Fibroblast of lung (primary cell): ENCODE measurements at regions not wholly inside any gene's neighbourhood (a gene's known extent, or its start where the extent isn't known, plus 50 kb on each side); places are given as distances from the start of the nearest gene placed in this dataset.

Experiments used
- DNase-seq, 2 donors: peaks; one replicate each; pipeline versions ENCODE4 v3.0.0 to v3.0.0-alpha.2; 2010; ENCODE audit warnings: low read depth in 2 of 2
- H2AFZ ChIP-seq: 2 replicates; pipeline ENCODE4 v1.5.1; 2012; ENCODE audit warnings: low read length, control low read depth, inconsistent platforms
- H3K27ac ChIP-seq: 2 replicates; pipeline ENCODE4 v1.5.1; 2011; ENCODE audit warnings: low read length, control low read depth; ENCODE audit not compliant: insufficient read depth
- H3K27me3 ChIP-seq: 2 replicates; pipeline ENCODE4 v1.5.1; 2011; ENCODE audit warnings: mild to moderate bottlenecking, low read length; ENCODE audit not compliant: control insufficient read depth, insufficient read depth
- H3K36me3 ChIP-seq: 2 replicates; pipeline ENCODE4 v1.5.1; 2011; ENCODE audit warnings: low read length; ENCODE audit not compliant: control insufficient read depth, insufficient read depth
- H3K4me1 ChIP-seq: 2 replicates; pipeline ENCODE4 v1.5.1; 2011; ENCODE audit warnings: low read length; ENCODE audit not compliant: control insufficient read depth, insufficient read depth; ENCODE audit errors: extremely low read depth
- H3K4me2 ChIP-seq: 2 replicates; pipeline ENCODE4 v1.5.1; 2011; ENCODE audit warnings: low read length, control low read depth; ENCODE audit not compliant: insufficient read depth; ENCODE audit errors: extremely low read depth
- H3K4me3 ChIP-seq, 4 experiments: fragments of 200-600 bp in 1 of 4; sonication (generic) in 1 of 4; replicated peaks in 1 of 4; 2 replicates each; pipeline ENCODE4 v1.5.1; 2011 to 2016; ENCODE audit warnings: low read length in 4 of 4, low read depth in 3 of 4, mild to moderate bottlenecking in 3 of 4, control low read depth in 2 of 4, inconsistent platforms in 1 of 4, mixed read lengths in 1 of 4; ENCODE audit not compliant: insufficient read depth in 1 of 4; ENCODE audit errors: control extremely low read depth in 1 of 4
- H3K79me2 ChIP-seq: 2 replicates; pipeline ENCODE4 v1.5.1; 2012; ENCODE audit warnings: mild to moderate bottlenecking, low read length, inconsistent platforms; ENCODE audit not compliant: control insufficient read depth, insufficient read depth
- H3K9ac ChIP-seq: 2 replicates; pipeline ENCODE4 v1.5.1; 2011; ENCODE audit warnings: mild to moderate bottlenecking, low read length, control low read depth; ENCODE audit not compliant: insufficient read depth
- H3K9me3 ChIP-seq: 2 replicates; pipeline ENCODE4 v1.5.1; 2012; ENCODE audit warnings: low read depth, low read length; ENCODE audit not compliant: control insufficient read depth, insufficient read depth
- H4K20me1 ChIP-seq: 2 replicates; pipeline ENCODE4 v1.5.1; 2011; ENCODE audit warnings: low read length; ENCODE audit not compliant: control insufficient read depth, insufficient read depth; ENCODE audit errors: extremely low read depth
- EZH2 ChIP-seq: IDR thresholded peaks from 2 replicates; pipeline ENCODE4 v1.5.1; 2012; ENCODE audit warnings: low read length, control low read depth, mild to moderate bottlenecking; ENCODE audit errors: missing control alignments
- TF ChIP-seq, protein P1 (sequence below), 2 donors: IDR thresholded peaks in 1 of 2; conservative IDR thresholded peaks in 1 of 2; 1 replicate in 1 of 2; 2 replicates in 1 of 2; pipeline ENCODE4 v1.5.1; 2011 to 2012; ENCODE audit warnings: low read length in 2 of 2, control low read depth in 1 of 2, inconsistent platforms in 1 of 2, low read depth in 1 of 2, mild to moderate bottlenecking in 1 of 2

DNA sequence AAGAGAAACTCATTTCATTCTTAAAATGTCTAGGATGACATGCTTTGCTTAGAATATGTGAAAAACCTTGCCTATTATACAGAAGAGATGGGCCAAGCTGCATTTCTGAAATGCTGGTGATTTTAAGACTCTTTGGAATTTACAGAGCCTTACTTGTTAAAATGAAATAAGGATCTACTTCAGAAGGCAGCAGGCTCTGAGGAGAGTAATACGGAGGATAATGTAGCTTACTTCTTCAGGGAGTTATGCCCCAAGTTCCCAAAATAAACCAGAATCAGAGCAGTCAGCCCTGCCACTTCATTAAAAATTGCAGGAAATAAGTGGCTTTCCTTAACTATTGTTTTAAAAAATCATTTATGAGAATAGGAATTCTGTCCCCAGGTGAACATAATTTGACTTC is 1000.3 kb upstream of the RAG2 start:
- Histone ChIP-seq H3K4me2 (no peak overlapping the region), H3K27me3 (no peaks in the 10 kb centered on the region), H3K79me2 (no peaks in the 10 kb centered on the region), H3K27ac (no peak overlapping the region), H3K4me1 (no peaks in the 10 kb centered on the region), H3K9ac (no peak overlapping the region), H2AFZ (no peak overlapping the region), H4K20me1 (no peaks in the 10 kb centered on the region), H3K4me3 (no peak overlapping the region), H3K36me3 (no peaks in the 10 kb centered on the region), H3K9me3 (no peaks in the 10 kb centered on the region)
- no peak for DNase-seq
- no peak for TF ChIP-seq EZH2
- TF ChIP-seq, protein P1, sequence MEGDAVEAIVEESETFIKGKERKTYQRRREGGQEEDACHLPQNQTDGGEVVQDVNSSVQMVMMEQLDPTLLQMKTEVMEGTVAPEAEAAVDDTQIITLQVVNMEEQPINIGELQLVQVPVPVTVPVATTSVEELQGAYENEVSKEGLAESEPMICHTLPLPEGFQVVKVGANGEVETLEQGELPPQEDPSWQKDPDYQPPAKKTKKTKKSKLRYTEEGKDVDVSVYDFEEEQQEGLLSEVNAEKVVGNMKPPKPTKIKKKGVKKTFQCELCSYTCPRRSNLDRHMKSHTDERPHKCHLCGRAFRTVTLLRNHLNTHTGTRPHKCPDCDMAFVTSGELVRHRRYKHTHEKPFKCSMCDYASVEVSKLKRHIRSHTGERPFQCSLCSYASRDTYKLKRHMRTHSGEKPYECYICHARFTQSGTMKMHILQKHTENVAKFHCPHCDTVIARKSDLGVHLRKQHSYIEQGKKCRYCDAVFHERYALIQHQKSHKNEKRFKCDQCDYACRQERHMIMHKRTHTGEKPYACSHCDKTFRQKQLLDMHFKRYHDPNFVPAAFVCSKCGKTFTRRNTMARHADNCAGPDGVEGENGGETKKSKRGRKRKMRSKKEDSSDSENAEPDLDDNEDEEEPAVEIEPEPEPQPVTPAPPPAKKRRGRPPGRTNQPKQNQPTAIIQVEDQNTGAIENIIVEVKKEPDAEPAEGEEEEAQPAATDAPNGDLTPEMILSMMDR (conservative IDR thresholded peaks at IDR 0.05 in 1 of 2, IDR thresholded peaks at IDR 0.05 in 1 of 2; ENCODE audit: low read depth in 1 of 2, low read length in 2 of 2), result no peak

DNA sequence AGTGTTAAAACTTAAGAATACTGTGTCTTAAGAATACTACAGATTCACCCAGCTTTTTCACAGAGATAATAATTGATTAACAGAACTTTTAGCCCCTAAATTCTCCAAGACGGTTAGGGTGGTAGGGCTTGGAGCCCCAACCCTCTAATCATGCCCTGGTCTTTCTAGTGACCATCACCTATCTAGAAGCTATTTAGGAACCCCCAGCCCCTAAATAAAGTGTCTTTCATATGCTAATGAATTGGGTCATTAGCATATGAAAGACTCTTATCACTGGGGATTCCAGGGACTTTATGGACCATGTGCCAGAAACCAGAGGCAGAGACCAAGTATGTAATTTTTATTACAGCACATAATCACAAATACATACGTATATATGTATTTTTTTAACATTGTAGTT is 999.7 kb upstream of the RAG2 start:
- DNase-seq, result no peak
- H3K27me3 ChIP-seq, result no peaks in the 10 kb centered on the region

DNA sequence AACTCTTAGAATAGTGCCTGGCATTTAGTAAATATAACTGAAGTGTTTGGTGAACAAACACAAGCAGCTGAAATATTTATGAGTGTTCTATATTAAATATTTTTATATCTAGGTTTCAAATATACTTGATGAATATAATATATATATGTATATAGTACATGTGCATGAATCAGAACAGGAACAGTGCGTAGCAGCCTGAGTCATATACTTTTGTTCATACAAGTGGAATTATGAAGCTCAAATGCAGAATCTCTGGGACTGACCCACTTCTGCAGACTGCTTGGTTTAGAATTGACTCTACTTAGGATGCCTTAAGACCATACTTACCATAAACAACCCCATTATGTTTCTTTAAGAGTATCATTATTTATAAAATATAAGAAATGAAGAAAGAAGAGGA is 997.8 kb upstream of the RAG2 start:
- H3K27ac ChIP-seq, result no peak overlapping the region
- H3K79me2 ChIP-seq, result no peaks in the 10 kb centered on the region
- H4K20me1 ChIP-seq, result no peaks in the 10 kb centered on the region
- no peak overlapping the region for H3K4me2 ChIP-seq
- H3K4me1 ChIP-seq, result no peaks in the 10 kb centered on the region
- DNase-seq, result peak in 1 of 2 donors; percentile 1
- no peak for TF ChIP-seq EZH2
- TF ChIP-seq, protein P1 (conservative IDR thresholded peaks at IDR 0.05 in 1 of 2, IDR thresholded peaks at IDR 0.05 in 1 of 2; ENCODE audit: low read depth in 1 of 2, low read length in 2 of 2), result no peak
- H3K27me3 ChIP-seq, result no peaks in the 10 kb centered on the region
- H3K4me3 ChIP-seq, result no peak overlapping the region
- H3K9me3 ChIP-seq, result no peaks in the 10 kb centered on the region
- no peak overlapping the region for H2AFZ ChIP-seq
- H3K36me3 ChIP-seq, result no peaks in the 10 kb centered on the region
- H3K9ac ChIP-seq, result no peak overlapping the region

More for the DNA sequence above, 999.7 kb upstream of the RAG2 start:
- H3K4me2 ChIP-seq, result no peak overlapping the region
- no peak overlapping the region for H3K4me3 ChIP-seq
- no peak overlapping the region for H3K9ac ChIP-seq
- H4K20me1 ChIP-seq, result no peaks in the 10 kb centered on the region
- no peaks in the 10 kb centered on the region for H3K9me3 ChIP-seq
- H3K79me2 ChIP-seq, result no peaks in the 10 kb centered on the region
- H3K4me1 ChIP-seq, result no peaks in the 10 kb centered on the region
- H3K27ac ChIP-seq, result no peak overlapping the region
- no peaks in the 10 kb centered on the region for H3K36me3 ChIP-seq
- no peak overlapping the region for H2AFZ ChIP-seq
- no peak for TF ChIP-seq EZH2
- TF ChIP-seq, protein P1 (conservative IDR thresholded peaks at IDR 0.05 in 1 of 2, IDR thresholded peaks at IDR 0.05 in 1 of 2; ENCODE audit: low read depth in 1 of 2, low read length in 2 of 2), result no peak
